ENCODE measurements at regions not wholly inside any gene's neighbourhood (a gene's known extent, or its start where the extent isn't known, plus 50 kb on each side); places are given as distances from the start of the nearest gene placed in this dataset.

DNA sequence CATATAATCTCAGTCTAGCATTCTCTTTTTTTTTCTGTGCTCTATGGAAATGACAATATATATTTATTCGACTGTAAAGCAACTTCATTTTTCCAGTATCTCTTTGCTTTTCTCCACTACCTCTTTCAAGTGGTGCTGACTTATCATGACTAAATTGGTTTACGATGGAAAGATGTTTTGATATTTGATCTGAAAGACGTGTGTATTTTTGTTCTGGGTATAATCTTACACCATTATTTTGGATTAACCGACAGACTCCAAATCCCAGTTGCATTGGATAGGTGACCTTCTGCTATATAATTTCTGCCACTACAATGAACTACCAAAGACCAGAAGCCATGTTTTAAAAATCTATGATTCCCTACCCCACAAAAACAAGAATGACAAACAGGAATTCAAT, 380.5 kb upstream of the NFE2L3 start:
- intact Hi-C loops (cut with DNase I), result no loop called here
- TF ChIP-seq, protein P1, sequence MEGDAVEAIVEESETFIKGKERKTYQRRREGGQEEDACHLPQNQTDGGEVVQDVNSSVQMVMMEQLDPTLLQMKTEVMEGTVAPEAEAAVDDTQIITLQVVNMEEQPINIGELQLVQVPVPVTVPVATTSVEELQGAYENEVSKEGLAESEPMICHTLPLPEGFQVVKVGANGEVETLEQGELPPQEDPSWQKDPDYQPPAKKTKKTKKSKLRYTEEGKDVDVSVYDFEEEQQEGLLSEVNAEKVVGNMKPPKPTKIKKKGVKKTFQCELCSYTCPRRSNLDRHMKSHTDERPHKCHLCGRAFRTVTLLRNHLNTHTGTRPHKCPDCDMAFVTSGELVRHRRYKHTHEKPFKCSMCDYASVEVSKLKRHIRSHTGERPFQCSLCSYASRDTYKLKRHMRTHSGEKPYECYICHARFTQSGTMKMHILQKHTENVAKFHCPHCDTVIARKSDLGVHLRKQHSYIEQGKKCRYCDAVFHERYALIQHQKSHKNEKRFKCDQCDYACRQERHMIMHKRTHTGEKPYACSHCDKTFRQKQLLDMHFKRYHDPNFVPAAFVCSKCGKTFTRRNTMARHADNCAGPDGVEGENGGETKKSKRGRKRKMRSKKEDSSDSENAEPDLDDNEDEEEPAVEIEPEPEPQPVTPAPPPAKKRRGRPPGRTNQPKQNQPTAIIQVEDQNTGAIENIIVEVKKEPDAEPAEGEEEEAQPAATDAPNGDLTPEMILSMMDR (IDR thresholded peaks at IDR 0.05), result no peak

GRCh38 chr7:25772802-25773201, 379.2 kb upstream of the NFE2L3 start:
- Histone ChIP-seq H3K27ac (no peak overlapping the region), H3K9me3 (no peaks in the 10 kb centered on the region), H3K27me3 (ENCODE audit: low read depth) (no peaks in the 10 kb centered on the region), H3K4me1 (no peaks in the 10 kb centered on the region), H3K36me3 (no peaks in the 10 kb centered on the region), H3K4me3 (no peak overlapping the region)
- TF ChIP-seq, protein P1 (IDR thresholded peaks at IDR 0.05), result no peak
- DNase-seq, result no peak
- ATAC-seq, result no peak
- intact Hi-C loops (cut with DNase I), result no loop called here

More for the DNA sequence above, 380.5 kb upstream of the NFE2L3 start:
- Histone ChIP-seq H3K4me3 (no peak overlapping the region), H3K4me1 (no peaks in the 10 kb centered on the region), H3K9me3 (no peaks in the 10 kb centered on the region), H3K27ac (no peak overlapping the region), H3K27me3 (ENCODE audit: low read depth) (no peaks in the 10 kb centered on the region), H3K36me3 (no peaks in the 10 kb centered on the region)
- DNase-seq (no peak), ATAC-seq (no peak)

GRCh38 chr7:25774675-25775074, 377.3 kb upstream of the NFE2L3 start:
- Histone ChIP-seq H3K9me3 (no peaks in the 10 kb centered on the region), H3K27ac (no peak overlapping the region), H3K27me3 (ENCODE audit: low read depth) (no peaks in the 10 kb centered on the region), H3K4me1 (no peaks in the 10 kb centered on the region), H3K4me3 (no peak overlapping the region), H3K36me3 (no peaks in the 10 kb centered on the region)
- DNase-seq (no peak), ATAC-seq (no peak)
- intact Hi-C loops (cut with DNase I), result no loop called here
- TF ChIP-seq, protein P1 (IDR thresholded peaks at IDR 0.05), result no peak

GRCh38 chr7:25775570-25775969, 376.4 kb upstream of the NFE2L3 start:
- ATAC-seq (no peak), DNase-seq (no peak)
- TF ChIP-seq, protein P1 (IDR thresholded peaks at IDR 0.05), result no peak
- Histone ChIP-seq H3K36me3 (no peaks in the 10 kb centered on the region), H3K4me1 (no peaks in the 10 kb centered on the region), H3K27me3 (ENCODE audit: low read depth) (no peaks in the 10 kb centered on the region), H3K4me3 (no peak overlapping the region), H3K9me3 (no peaks in the 10 kb centered on the region), H3K27ac (no peak overlapping the region)
- intact Hi-C loops (cut with DNase I), result no loop called here

GRCh38 chr7:25775999-25776743, 375.8 kb upstream of the NFE2L3 start:
- no peak overlapping the region for H3K27ac ChIP-seq

More at GRCh38 chr7:25775999-25776743, 375.8 kb upstream of the NFE2L3 start:
- ATAC-seq (no peak), DNase-seq (no peak)
- H3K36me3 ChIP-seq, result no peaks in the 10 kb centered on the region
- H3K4me3 ChIP-seq, result no peak overlapping the region
- TF ChIP-seq, protein P1 (IDR thresholded peaks at IDR 0.05), result no peak
- H3K27me3 ChIP-seq (ENCODE audit: low read depth), result no peaks in the 10 kb centered on the region
- intact Hi-C loops (cut with DNase I), result no loop called here
- H3K4me1 ChIP-seq, result no peaks in the 10 kb centered on the region
- H3K9me3 ChIP-seq, result no peaks in the 10 kb centered on the region

Measured in lower lobe of right lung (tissue), 2 donors.